Trophoblast cell (in vitro differentiated cells and primary cell): ENCODE measurements at regions not wholly inside any gene's neighbourhood (a gene's known extent, or its start where the extent isn't known, plus 50 kb on each side); places are given as distances from the start of the nearest gene placed in this dataset.

Experiments used
- DNase-seq, 2 donors: peaks; one replicate each; pipeline ENCODE4 v3.0.0-alpha.2; 2016
- H2AFZ ChIP-seq: 2 replicates; pipeline ENCODE4 v1.6.1; 2013; ENCODE audit warnings: low read length, moderate library complexity, mild to moderate bottlenecking; ENCODE audit not compliant: insufficient read depth, poor library complexity
- H2AK5ac ChIP-seq: 2 replicates; pipeline ENCODE4 v1.6.1; 2013; ENCODE audit warnings: mild to moderate bottlenecking, low read length
- H2BK120ac ChIP-seq: 2 replicates; pipeline ENCODE4 v1.6.1; 2013; ENCODE audit warnings: low read length, mild to moderate bottlenecking, moderate library complexity; ENCODE audit not compliant: insufficient read depth, poor library complexity
- H2BK12ac ChIP-seq: 2 replicates; pipeline ENCODE4 v1.6.1; 2013; ENCODE audit warnings: mild to moderate bottlenecking, low read length, moderate library complexity
- H2BK5ac ChIP-seq: 2 replicates; pipeline ENCODE4 v1.6.1; 2013; ENCODE audit warnings: low read length, low read depth, moderate library complexity, mild to moderate bottlenecking; ENCODE audit not compliant: poor library complexity
- H3K14ac ChIP-seq: 2 replicates; pipeline ENCODE4 v1.6.1; 2013; ENCODE audit warnings: mild to moderate bottlenecking, low read length
- H3K18ac ChIP-seq: 2 replicates; pipeline ENCODE4 v1.6.1; 2013; ENCODE audit warnings: mild to moderate bottlenecking, low read length
- H3K23ac ChIP-seq: 2 replicates; pipeline ENCODE4 v1.6.1; 2013; ENCODE audit warnings: low read length
- H3K27ac ChIP-seq: 2 replicates; pipeline ENCODE4 v1.5.1; 2013; ENCODE audit warnings: low read depth, mild to moderate bottlenecking, inconsistent platforms, low read length, moderate library complexity
- H3K27me3 ChIP-seq: 2 replicates; pipeline ENCODE4 v1.6.1; 2013; ENCODE audit warnings: inconsistent platforms, mild to moderate bottlenecking, low read length, moderate library complexity; ENCODE audit not compliant: insufficient read depth
- H3K36me3 ChIP-seq, 2 experiments: 1 replicate in 1 of 2; 2 replicates in 1 of 2; pipeline ENCODE4 v1.6.1; 2013; ENCODE audit warnings: low read length in 2 of 2, mild to moderate bottlenecking in 2 of 2, moderate library complexity in 1 of 2; ENCODE audit not compliant: insufficient read depth in 2 of 2, control insufficient read depth in 1 of 2
- H3K4ac ChIP-seq: 2 replicates; pipeline ENCODE4 v1.6.1; 2013; ENCODE audit warnings: low read depth, mild to moderate bottlenecking, low read length, moderate library complexity
- H3K4me1 ChIP-seq, 2 experiments: 1 replicate in 1 of 2; 2 replicates in 1 of 2; pipeline ENCODE4 v1.6.1; 2013; ENCODE audit warnings: low read length in 2 of 2, mild to moderate bottlenecking in 2 of 2, moderate library complexity in 1 of 2; ENCODE audit not compliant: insufficient read depth in 2 of 2, control insufficient read depth in 1 of 2
- H3K4me2 ChIP-seq: 2 replicates; pipeline ENCODE4 v1.6.1; 2013; ENCODE audit warnings: inconsistent platforms, mild to moderate bottlenecking, low read length, moderate library complexity
- H3K4me3 ChIP-seq: 2 replicates; pipeline ENCODE4 v1.5.1; 2013; ENCODE audit warnings: mild to moderate bottlenecking, low read depth, low read length, inconsistent platforms
- H3K79me1 ChIP-seq: one replicate; pipeline ENCODE4 v1.6.1; 2013; ENCODE audit warnings: low read length
- H3K79me2 ChIP-seq: 2 replicates; pipeline ENCODE4 v1.6.1; 2013; ENCODE audit warnings: low read length, mild to moderate bottlenecking; ENCODE audit not compliant: control insufficient read depth, insufficient read depth, poor library complexity
- H3K9ac ChIP-seq: 2 replicates; pipeline ENCODE4 v1.6.1; 2013; ENCODE audit warnings: mild to moderate bottlenecking, low read length
- H3K9me3 ChIP-seq: 2 replicates; pipeline ENCODE4 v1.6.1; 2013; ENCODE audit warnings: low read depth, mild to moderate bottlenecking, control low read depth, inconsistent platforms, low read length; ENCODE audit not compliant: insufficient read depth
- H4K12ac ChIP-seq: 2 replicates; pipeline ENCODE4 v1.6.1; 2013; ENCODE audit warnings: low read depth, mild to moderate bottlenecking, low read length, moderate library complexity
- H4K8ac ChIP-seq: 2 replicates; pipeline ENCODE4 v1.6.1; 2013; ENCODE audit warnings: low read depth, mild to moderate bottlenecking, low read length, moderate library complexity
- H4K91ac ChIP-seq: one replicate; pipeline ENCODE4 v1.6.1; 2013; ENCODE audit warnings: low read depth, mild to moderate bottlenecking, low read length, moderate library complexity
- WGBS: extraction: QIAGEN DNeasy Blood & Tissue Kit; methylation state at CpG from one replicate; pipeline ENCODE4 v1.1.7; 2013; ENCODE audit warnings: missing lambda C conversion rate; ENCODE audit not compliant: insufficient read length, insufficient coverage; ENCODE audit errors: extremely low coverage; 5-methylcytosine and 5-hydroxymethylcytosine counted together

- Histone ChIP-seq H3K27me3 (no peaks in the 10 kb centered on the region), H3K4me3 (no peak overlapping the region), H3K9me3 (no peaks in the 10 kb centered on the region), H3K18ac (no peak overlapping the region), H2AK5ac (no peak overlapping the region), H3K9ac (no peak overlapping the region), H3K4me1 (no peaks in the 10 kb centered on the region), H3K27ac (no peak overlapping the region), H2BK120ac (no peak overlapping the region), H2BK12ac (no peak overlapping the region), H3K36me3 (no peaks in the 10 kb centered on the region), H3K14ac (no peak overlapping the region), H3K79me2 (no peaks in the 10 kb centered on the region), H3K79me1 (peaks cover 2% of the 10 kb centered on the region), H4K91ac (no peak overlapping the region), H3K23ac (no peak overlapping the region), H4K12ac (no peak overlapping the region), H3K4me2 (no peak overlapping the region), H2AFZ (no peak overlapping the region), H2BK5ac (no peak overlapping the region), H4K8ac (no peak overlapping the region), H3K4ac (no peak overlapping the region)
- no peak for DNase-seq
- WGBS = no CpG with 5 or more reads among the region's 1 CpG
Observed at GRCh38 chrY:7794441-7794840, 882.9 kb upstream of the AMELY start.

DNA sequence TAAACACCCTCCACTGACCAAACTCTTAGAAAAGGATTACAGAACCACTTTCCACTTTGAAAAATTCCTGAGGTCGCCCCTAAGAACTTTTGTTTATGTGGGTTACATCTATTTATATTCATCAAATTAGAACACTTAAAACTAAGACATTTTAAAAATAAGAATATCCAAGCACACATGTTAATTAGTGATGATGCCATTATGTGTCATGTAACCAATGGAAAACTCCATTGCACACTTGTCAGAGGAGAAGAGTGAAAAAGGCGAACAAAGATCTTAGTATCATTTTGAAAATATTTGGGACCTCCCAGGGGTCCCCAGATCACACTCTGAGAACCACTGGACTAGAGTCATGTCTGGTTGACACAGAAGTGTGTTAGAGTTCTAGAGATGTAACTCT, 882.4 kb upstream of the AMELY start:
- H4K8ac ChIP-seq = no peak overlapping the region
- no peak overlapping the region for H3K23ac ChIP-seq
- H3K79me2 ChIP-seq = no peaks in the 10 kb centered on the region
- DNase-seq = no peak
- no peak overlapping the region for H2BK120ac ChIP-seq
- no peaks in the 10 kb centered on the region for H3K4me1 ChIP-seq
- H3K79me1 ChIP-seq = peaks cover 2% of the 10 kb centered on the region
- no peak overlapping the region for H3K4me2 ChIP-seq
- H4K91ac ChIP-seq = no peak overlapping the region
- H3K36me3 ChIP-seq = no peaks in the 10 kb centered on the region
- no peak overlapping the region for H3K4ac ChIP-seq
- no peaks in the 10 kb centered on the region for H3K9me3 ChIP-seq
- no peak overlapping the region for H3K4me3 ChIP-seq
- no peak overlapping the region for H2AK5ac ChIP-seq
- H2BK5ac ChIP-seq = no peak overlapping the region
- no peak overlapping the region for H2BK12ac ChIP-seq
- no peak overlapping the region for H3K14ac ChIP-seq
- no peak overlapping the region for H3K27ac ChIP-seq
- no peaks in the 10 kb centered on the region for H3K27me3 ChIP-seq
- H4K12ac ChIP-seq = no peak overlapping the region
- no peak overlapping the region for H3K18ac ChIP-seq
- no peak overlapping the region for H3K9ac ChIP-seq
- no CpG with 5 or more reads among the region's 2 CpGs for WGBS
- H2AFZ ChIP-seq = no peak overlapping the region

GRCh38 chrY:7792431-7792830, 880.9 kb upstream of the AMELY start:
- Histone ChIP-seq H3K27ac (no peak overlapping the region), H3K14ac (no peak overlapping the region), H3K79me1 (peaks cover 2% of the 10 kb centered on the region), H4K8ac (no peak overlapping the region), H2BK120ac (no peak overlapping the region), H3K23ac (no peak overlapping the region), H3K4me3 (no peak overlapping the region), H3K4me1 (no peaks in the 10 kb centered on the region), H2BK12ac (no peak overlapping the region), H3K36me3 (no peaks in the 10 kb centered on the region), H3K9ac (no peak overlapping the region), H3K4ac (no peak overlapping the region), H4K91ac (no peak overlapping the region), H2AK5ac (no peak overlapping the region), H4K12ac (no peak overlapping the region), H3K4me2 (no peak overlapping the region), H3K79me2 (no peaks in the 10 kb centered on the region), H2BK5ac (no peak overlapping the region), H2AFZ (no peak overlapping the region), H3K18ac (no peak overlapping the region), H3K27me3 (no peaks in the 10 kb centered on the region), H3K9me3 (no peaks in the 10 kb centered on the region)
- WGBS = no CpG with 5 or more reads among the region's 2 CpGs
- no peak for DNase-seq

DNA sequence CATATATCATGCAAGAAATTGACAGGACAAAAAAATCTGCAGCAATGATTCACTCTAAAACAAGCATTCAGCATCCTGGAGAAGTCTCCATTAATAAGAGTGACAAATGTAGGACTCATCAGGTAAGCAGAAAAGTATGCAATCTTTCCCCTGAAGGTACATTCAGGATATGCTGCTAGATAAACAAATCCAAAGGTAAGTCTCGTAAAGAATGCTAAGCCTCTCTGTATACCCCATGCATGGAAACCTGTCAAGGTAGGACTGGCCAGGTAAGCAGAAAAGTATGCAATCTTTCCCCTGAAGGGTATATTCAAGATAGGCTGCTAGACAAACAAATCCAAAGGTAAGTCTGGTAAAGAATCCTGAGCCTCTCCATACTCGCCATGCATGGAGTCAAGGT, 869.9 kb upstream of the AMELY start:
- H2BK12ac ChIP-seq = no peak overlapping the region
- peaks cover 0 to 2% of the 10 kb centered on the region in 2 experiments for H3K4me1 ChIP-seq
- no peaks in the 10 kb centered on the region for H3K36me3 ChIP-seq
- H3K27me3 ChIP-seq = no peaks in the 10 kb centered on the region
- no peak overlapping the region for H3K18ac ChIP-seq
- H3K14ac ChIP-seq = no peak overlapping the region
- no peaks in the 10 kb centered on the region for H3K79me2 ChIP-seq
- peaks cover 12% of the 10 kb centered on the region for H3K79me1 ChIP-seq
- H3K27ac ChIP-seq = peak overlapping the region; percentile 89
- H2BK5ac ChIP-seq = peak overlapping the region; percentile 78
- peak in 1 of 2 donors; percentile 60 for DNase-seq
- no peak overlapping the region for H2AK5ac ChIP-seq
- H2AFZ ChIP-seq = no peak overlapping the region
- no peak overlapping the region for H3K23ac ChIP-seq
- H3K4me3 ChIP-seq = no peak overlapping the region
- no peak overlapping the region for H4K12ac ChIP-seq
- no peaks in the 10 kb centered on the region for H3K9me3 ChIP-seq
- no CpG with 5 or more reads among the region's 2 CpGs for WGBS
- H3K4me2 ChIP-seq = no peak overlapping the region
- H4K91ac ChIP-seq = no peak overlapping the region
- H4K8ac ChIP-seq = no peak overlapping the region
- no peak overlapping the region for H3K9ac ChIP-seq
- no peak overlapping the region for H3K4ac ChIP-seq
- H2BK120ac ChIP-seq = peak overlapping the region; percentile 7
